Ishikawa (cell line): ENCODE measurements at regions not wholly inside any gene's neighbourhood (a gene's known extent, or its start where the extent isn't known, plus 50 kb on each side); places are given as distances from the start of the nearest gene placed in this dataset.

Experiments
- CEBPB ChIP-seq: IDR thresholded peaks from 2 replicates; pipeline ENCODE4 v1.6.1; 2012
- CREB1 ChIP-seq: IDR thresholded peaks from 2 replicates; pipeline ENCODE4 v1.6.1; 2012; ENCODE audit warnings: low read depth
- EGR1 ChIP-seq: IDR thresholded peaks from 2 replicates; pipeline ENCODE4 v1.6.1; 2012
- EP300 ChIP-seq: IDR thresholded peaks from 2 replicates; pipeline ENCODE4 v1.6.1; 2012; ENCODE audit warnings: borderline replicate concordance
- FOXM1 ChIP-seq: IDR thresholded peaks from 2 replicates; pipeline ENCODE4 v1.6.1; 2012; ENCODE audit warnings: low read depth, borderline replicate concordance
- NFIC ChIP-seq: IDR thresholded peaks from 2 replicates; pipeline ENCODE4 v1.6.1; 2012
- RAD21 ChIP-seq: IDR thresholded peaks from 2 replicates; pipeline ENCODE4 v1.6.1; 2012; ENCODE audit warnings: low read depth
- TAF1 ChIP-seq: IDR thresholded peaks from 2 replicates; pipeline ENCODE4 v1.6.1; 2012; ENCODE audit warnings: low read depth, mild to moderate bottlenecking
- TCF12 ChIP-seq: IDR thresholded peaks from 2 replicates; pipeline ENCODE4 v1.6.1; 2012; ENCODE audit warnings: low read depth
- TEAD4 ChIP-seq: IDR thresholded peaks from 2 replicates; pipeline ENCODE4 v1.6.1; 2012
- YY1 ChIP-seq: IDR thresholded peaks from 2 replicates; pipeline ENCODE4 v1.6.1; 2012; ENCODE audit warnings: low read depth
- ZBTB7A ChIP-seq: IDR thresholded peaks from 2 replicates; pipeline ENCODE4 v1.6.1; 2012; ENCODE audit warnings: low read depth
- TF ChIP-seq, protein P1 (sequence below): IDR thresholded peaks from 2 replicates; pipeline ENCODE4 v1.6.1; 2012
- TF ChIP-seq, protein P2 (sequence below): IDR thresholded peaks from 2 replicates; pipeline ENCODE4 v1.6.1; 2012; ENCODE audit warnings: low read depth, mild to moderate bottlenecking
- TF ChIP-seq, protein P3 (sequence below): IDR thresholded peaks from 2 replicates; pipeline ENCODE4 v1.6.1; 2012

DNA sequence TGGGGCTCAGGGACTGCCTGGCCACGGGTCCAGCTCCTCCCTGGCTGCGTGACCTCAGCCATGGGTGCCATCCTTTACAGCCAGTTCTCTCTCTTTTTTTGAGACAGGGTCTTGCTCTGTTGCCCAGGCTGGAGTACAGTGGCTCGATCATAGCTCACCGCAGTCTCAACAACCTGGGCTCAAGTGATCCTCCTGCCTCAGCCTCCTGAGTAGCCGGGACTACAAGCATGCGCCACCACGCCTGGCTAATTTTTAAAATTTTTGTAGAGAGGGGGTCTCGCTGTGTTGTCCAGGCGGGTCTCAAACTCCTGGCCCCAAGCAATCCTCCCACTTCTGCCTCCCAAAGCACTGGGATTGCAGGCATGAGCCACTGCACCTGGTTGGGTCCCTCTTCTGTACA, 75.4 kb downstream of the PTPRS start:
- no peak for TF ChIP-seq NFIC
- TF ChIP-seq CREB1, result no peak
- TF ChIP-seq CEBPB, result no peak
- TF ChIP-seq FOXM1, result no peak
- TF ChIP-seq YY1, result no peak
- TF ChIP-seq, protein P1, sequence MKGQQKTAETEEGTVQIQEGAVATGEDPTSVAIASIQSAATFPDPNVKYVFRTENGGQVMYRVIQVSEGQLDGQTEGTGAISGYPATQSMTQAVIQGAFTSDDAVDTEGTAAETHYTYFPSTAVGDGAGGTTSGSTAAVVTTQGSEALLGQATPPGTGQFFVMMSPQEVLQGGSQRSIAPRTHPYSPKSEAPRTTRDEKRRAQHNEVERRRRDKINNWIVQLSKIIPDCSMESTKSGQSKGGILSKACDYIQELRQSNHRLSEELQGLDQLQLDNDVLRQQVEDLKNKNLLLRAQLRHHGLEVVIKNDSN, result no peak
- TF ChIP-seq TCF12, result no peak
- TF ChIP-seq, protein P2, sequence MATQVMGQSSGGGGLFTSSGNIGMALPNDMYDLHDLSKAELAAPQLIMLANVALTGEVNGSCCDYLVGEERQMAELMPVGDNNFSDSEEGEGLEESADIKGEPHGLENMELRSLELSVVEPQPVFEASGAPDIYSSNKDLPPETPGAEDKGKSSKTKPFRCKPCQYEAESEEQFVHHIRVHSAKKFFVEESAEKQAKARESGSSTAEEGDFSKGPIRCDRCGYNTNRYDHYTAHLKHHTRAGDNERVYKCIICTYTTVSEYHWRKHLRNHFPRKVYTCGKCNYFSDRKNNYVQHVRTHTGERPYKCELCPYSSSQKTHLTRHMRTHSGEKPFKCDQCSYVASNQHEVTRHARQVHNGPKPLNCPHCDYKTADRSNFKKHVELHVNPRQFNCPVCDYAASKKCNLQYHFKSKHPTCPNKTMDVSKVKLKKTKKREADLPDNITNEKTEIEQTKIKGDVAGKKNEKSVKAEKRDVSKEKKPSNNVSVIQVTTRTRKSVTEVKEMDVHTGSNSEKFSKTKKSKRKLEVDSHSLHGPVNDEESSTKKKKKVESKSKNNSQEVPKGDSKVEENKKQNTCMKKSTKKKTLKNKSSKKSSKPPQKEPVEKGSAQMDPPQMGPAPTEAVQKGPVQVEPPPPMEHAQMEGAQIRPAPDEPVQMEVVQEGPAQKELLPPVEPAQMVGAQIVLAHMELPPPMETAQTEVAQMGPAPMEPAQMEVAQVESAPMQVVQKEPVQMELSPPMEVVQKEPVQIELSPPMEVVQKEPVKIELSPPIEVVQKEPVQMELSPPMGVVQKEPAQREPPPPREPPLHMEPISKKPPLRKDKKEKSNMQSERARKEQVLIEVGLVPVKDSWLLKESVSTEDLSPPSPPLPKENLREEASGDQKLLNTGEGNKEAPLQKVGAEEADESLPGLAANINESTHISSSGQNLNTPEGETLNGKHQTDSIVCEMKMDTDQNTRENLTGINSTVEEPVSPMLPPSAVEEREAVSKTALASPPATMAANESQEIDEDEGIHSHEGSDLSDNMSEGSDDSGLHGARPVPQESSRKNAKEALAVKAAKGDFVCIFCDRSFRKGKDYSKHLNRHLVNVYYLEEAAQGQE, result no peak
- no peak for TF ChIP-seq EGR1
- no peak for TF ChIP-seq TEAD4
- TF ChIP-seq, protein P3, sequence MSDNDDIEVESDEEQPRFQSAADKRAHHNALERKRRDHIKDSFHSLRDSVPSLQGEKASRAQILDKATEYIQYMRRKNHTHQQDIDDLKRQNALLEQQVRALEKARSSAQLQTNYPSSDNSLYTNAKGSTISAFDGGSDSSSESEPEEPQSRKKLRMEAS, result no peak

DNA sequence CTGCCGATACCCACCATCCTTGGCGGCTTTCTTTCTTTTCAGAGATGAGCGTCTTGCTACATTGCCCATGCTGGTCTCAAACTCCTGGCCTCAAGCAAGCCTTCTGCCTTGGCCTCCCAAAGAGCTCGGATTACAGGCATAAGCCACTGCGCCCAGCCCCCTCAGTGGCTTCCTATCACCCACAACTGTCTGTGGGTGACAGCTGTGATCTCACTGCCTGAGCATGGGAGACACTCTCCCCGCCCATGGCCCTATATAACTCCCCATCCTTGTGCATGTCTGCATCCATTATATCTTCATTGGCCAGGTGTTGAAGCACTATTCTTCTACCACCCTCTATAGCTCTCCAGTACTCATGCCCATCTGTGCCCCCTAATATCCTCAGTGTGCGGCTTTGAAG, 76.2 kb downstream of the PTPRS start:
- TF ChIP-seq, protein P1, result no peak
- TF ChIP-seq TEAD4 (no peak), TAF1 (no peak), FOXM1 (no peak), YY1 (no peak), RAD21 (no peak), CEBPB (no peak), ZBTB7A (no peak)

DNA sequence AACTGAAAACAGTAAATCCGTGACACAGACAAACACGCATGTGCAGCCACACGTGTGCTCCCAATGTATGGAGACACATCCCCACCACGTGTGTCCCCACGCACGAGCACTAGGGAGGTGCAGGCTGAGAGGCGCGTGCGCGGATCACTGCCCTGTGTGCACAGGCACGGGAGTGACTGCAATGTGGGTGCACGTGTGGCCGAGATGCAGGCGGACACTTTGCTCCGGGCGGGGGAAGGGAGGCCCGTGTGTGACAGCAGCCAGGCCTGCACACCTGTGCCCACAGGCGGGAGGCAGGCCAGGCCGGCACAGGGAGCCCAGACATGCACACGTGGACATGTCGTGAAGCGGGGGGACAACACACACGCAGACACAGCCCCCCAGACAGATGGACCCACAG, 77.0 kb downstream of the PTPRS start:
- TF ChIP-seq EGR1 (no peak), TCF12 (no peak)

DNA sequence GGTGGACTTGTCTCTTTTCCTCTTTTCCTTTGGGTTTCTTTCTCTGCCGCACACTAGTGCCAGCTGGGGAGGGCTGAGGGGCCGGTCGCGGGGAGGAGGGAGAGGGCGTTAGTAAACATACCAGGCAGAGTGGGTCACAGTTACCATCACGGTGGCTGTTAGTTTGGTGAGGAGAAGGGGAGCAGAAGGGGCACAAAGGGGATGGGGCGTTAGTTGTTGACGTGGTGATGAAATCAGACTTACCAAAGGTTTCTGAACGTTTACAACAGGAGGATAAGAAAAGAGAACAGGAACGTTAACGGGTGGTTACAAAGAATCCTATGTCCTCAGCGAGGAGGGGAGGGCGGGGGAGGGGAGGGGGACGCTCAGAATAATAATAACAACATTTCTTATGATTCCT, 77.9 kb downstream of the PTPRS start:
- no peak for TF ChIP-seq CREB1
- TF ChIP-seq NFIC, result no peak
- TF ChIP-seq YY1, result no peak
- no peak for TF ChIP-seq TCF12
- TF ChIP-seq, protein P1, result no peak
- TF ChIP-seq, protein P3, result no peak
- no peak for TF ChIP-seq EP300
- TF ChIP-seq ZBTB7A, result no peak
- no peak for TF ChIP-seq RAD21
- no peak for TF ChIP-seq EGR1
- TF ChIP-seq FOXM1, result no peak

DNA sequence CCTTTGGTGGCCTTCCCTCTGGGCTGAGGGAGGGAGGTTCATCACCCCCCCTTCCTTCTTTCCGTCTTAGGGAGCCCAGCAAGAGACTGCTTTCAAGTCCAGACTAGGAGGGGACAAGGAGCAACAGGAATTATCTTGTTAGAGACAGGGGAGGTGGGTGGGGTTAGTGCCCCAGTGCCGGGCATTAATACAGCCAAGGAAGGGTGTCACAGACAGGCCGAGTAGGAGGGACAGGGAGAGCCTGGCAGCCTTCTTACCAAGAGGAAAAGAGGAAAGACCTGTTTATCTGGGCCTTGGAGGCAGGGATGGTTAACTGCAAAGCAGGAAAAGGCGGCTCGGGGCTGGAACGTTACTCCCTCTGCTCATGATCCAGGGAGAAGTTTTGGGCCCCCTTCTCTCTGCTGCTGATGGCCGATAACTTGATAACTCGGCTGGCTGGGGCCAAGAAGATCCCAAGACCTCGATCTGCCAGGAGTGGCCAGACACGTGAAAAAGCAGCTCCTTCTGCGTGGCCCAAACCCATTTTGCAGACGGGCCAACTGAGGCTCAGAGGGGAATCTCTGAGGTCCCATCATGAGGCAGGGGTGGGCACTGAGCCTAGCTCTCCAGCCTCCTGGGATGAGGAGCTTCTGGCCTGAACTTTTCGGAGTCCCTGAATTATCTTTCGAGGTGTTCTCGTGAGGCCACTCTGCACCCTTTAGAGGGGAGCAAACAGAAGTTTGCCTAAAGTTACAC, 79.3 kb downstream of the PTPRS start:
- TF ChIP-seq EGR1 (no peak), TAF1 (no peak), NFIC (no peak), ZBTB7A (no peak), CREB1 (no peak), RAD21 (no peak), YY1 (no peak), FOXM1 (no peak), TEAD4 (no peak), CEBPB (no peak), TCF12 (no peak)
- TF ChIP-seq, protein P1, result no peak
- TF ChIP-seq, protein P3, result no peak

DNA sequence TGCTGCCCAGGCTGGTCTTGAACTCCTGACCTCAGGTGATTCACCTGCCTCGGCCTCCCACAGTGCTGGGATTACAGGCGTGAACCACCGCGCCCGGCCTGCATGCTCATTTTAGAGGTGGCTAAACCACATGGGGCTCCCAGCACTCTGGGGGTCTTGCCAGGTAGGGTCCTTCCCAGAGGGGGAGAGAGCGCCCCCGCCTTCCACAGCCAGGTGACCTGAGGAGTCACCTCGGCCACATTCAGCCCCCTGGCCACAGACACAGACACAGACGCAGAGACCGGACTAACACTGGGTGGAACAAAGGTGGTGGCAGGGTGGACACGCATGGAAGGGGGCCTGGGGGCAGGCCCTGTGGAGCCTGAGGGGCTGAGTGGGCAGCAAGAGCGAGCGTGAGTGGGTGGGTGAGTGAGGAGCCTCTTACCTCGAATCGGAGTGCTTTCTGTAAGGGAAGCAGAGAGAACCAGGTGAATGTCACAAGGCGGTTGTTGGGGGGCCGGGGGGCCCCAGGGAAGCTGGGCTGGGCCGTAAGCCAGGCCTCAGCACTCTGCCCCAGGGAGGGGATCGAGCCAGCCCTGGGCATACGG, 80.1 kb downstream of the PTPRS start:
- TF ChIP-seq, protein P3, result no peak
- TF ChIP-seq EGR1 (no peak), CREB1 (no peak), ZBTB7A (no peak), TEAD4 (no peak), NFIC (no peak), TAF1 (no peak), CEBPB (no peak), RAD21 (no peak), YY1 (no peak), EP300 (no peak), TCF12 (no peak), FOXM1 (no peak)
- TF ChIP-seq, protein P1, result no peak
- TF ChIP-seq, protein P2, result no peak
